Nephron progenitor cell (in vitro differentiated cells): ENCODE measurements at regions not wholly inside any gene's neighbourhood (a gene's known extent, or its start where the extent isn't known, plus 50 kb on each side); places are given as distances from the start of the nearest gene placed in this dataset.

ENCODE experiments used
- DNase-seq: peaks from one replicate; pipeline ENCODE4 v3.0.0; 2021
- H3K27ac Mint-ChIP-seq: 2 replicates; pipeline ENCODE4 v1.8.0; 2021; ENCODE audit warnings: mild to moderate bottlenecking, moderate library complexity, mixed read lengths
- H3K27me3 Mint-ChIP-seq: 2 replicates; pipeline ENCODE4 v1.8.0; 2021; ENCODE audit warnings: mild to moderate bottlenecking, low read depth, mixed read lengths; ENCODE audit not compliant: poor library complexity
- H3K36me3 Mint-ChIP-seq: 2 replicates; pipeline ENCODE4 v1.8.0; 2021; ENCODE audit warnings: low read depth, mixed read lengths
- H3K4me1 Mint-ChIP-seq: 2 replicates; pipeline ENCODE4 v1.8.0; 2021; ENCODE audit warnings: mixed read lengths
- H3K4me3 Mint-ChIP-seq: 2 replicates; pipeline ENCODE4 v1.8.0; 2021; ENCODE audit warnings: mild to moderate bottlenecking, moderate library complexity, mixed read lengths
- H3K9me3 Mint-ChIP-seq: 2 replicates; pipeline ENCODE4 v1.8.0; 2021; ENCODE audit warnings: mild to moderate bottlenecking, moderate library complexity, mixed read lengths
- TF ChIP-seq, protein P1 (sequence below): fragments of 200-600 bp; sonication (generic); IDR thresholded peaks from 2 replicates; pipeline ENCODE4 v1.5.0; 2021; ENCODE audit warnings: antibody characterized with exemption

DNA sequence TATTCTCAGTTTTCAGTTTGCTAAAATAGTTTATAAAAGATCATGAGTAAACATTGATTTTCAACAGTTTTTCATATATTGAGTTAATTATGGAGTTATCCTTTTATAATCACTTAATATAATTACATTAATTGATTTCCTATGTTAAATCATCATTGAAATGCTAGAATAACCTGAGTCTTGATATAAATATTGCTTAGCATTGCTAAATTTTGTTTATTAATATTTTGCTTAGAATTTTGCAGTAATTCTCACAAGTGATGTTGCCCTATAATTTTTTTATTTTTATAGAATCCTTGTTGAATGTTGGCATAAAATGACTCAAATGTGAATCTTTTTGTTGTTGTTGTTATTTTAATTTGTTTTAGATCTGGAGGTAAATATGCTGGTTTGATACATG, 654.2 kb downstream of the OTOL1 start:
- DNase-seq, result no peak
- Mint-ChIP-seq H3K36me3 (no peaks in the 10 kb centered on the region), H3K4me3 (no peak overlapping the region), H3K27ac (no peak overlapping the region), H3K4me1 (no peaks in the 10 kb centered on the region), H3K9me3 (no peaks in the 10 kb centered on the region), H3K27me3 (no peaks in the 10 kb centered on the region)
- TF ChIP-seq, protein P1, sequence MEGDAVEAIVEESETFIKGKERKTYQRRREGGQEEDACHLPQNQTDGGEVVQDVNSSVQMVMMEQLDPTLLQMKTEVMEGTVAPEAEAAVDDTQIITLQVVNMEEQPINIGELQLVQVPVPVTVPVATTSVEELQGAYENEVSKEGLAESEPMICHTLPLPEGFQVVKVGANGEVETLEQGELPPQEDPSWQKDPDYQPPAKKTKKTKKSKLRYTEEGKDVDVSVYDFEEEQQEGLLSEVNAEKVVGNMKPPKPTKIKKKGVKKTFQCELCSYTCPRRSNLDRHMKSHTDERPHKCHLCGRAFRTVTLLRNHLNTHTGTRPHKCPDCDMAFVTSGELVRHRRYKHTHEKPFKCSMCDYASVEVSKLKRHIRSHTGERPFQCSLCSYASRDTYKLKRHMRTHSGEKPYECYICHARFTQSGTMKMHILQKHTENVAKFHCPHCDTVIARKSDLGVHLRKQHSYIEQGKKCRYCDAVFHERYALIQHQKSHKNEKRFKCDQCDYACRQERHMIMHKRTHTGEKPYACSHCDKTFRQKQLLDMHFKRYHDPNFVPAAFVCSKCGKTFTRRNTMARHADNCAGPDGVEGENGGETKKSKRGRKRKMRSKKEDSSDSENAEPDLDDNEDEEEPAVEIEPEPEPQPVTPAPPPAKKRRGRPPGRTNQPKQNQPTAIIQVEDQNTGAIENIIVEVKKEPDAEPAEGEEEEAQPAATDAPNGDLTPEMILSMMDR, result no peak

DNA sequence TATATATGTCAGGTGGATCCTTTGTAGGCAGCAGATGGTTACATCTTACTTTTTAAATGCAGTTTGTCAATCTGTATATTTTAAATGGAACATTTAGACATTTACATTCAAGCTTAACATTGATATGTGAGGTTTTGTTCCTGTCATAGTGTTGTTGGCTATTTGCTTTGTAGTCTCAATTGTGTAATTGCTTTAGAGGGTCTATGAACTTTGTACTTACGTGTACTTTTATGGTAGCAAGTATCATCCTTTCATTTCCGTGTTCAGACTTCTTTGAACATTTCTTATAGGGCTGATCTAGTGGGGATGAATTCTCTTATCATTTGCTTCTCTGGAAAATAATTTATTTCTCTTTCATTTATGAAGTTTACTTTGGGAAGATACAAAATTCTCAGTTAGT, 656.0 kb downstream of the OTOL1 start:
- no peaks in the 10 kb centered on the region for H3K27me3 Mint-ChIP-seq
- no peak overlapping the region for H3K27ac Mint-ChIP-seq
- TF ChIP-seq, protein P1, result no peak
- no peak overlapping the region for H3K4me3 Mint-ChIP-seq
- no peak for DNase-seq
- no peaks in the 10 kb centered on the region for H3K9me3 Mint-ChIP-seq
- no peaks in the 10 kb centered on the region for H3K4me1 Mint-ChIP-seq
- no peaks in the 10 kb centered on the region for H3K36me3 Mint-ChIP-seq

DNA sequence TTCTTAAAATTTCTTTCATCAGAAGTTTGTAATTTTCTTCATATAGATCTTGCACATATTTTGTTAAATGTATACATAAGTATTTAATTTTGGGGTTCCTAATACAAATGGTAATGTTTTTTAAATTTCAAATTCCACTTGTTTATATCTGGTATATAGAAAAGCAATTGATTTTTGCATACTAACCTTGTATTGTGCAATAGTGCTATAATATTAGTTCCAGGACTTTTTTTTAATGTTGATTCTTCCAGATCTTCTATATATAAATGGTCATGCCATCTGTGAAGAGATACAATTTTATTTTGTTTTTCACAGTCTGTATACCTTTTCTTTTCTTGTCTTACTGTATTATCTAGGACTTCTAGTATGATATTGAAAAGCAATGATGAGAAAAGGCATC, 665.0 kb downstream of the OTOL1 start:
- H3K9me3 Mint-ChIP-seq, result peaks cover 8% of the 10 kb centered on the region
- DNase-seq, result no peak
- peaks cover 5% of the 10 kb centered on the region for H3K4me1 Mint-ChIP-seq
- H3K27me3 Mint-ChIP-seq, result no peaks in the 10 kb centered on the region
- no peak overlapping the region for H3K4me3 Mint-ChIP-seq
- no peaks in the 10 kb centered on the region for H3K36me3 Mint-ChIP-seq
- TF ChIP-seq, protein P1, result no peak
- H3K27ac Mint-ChIP-seq, result no peak overlapping the region

DNA sequence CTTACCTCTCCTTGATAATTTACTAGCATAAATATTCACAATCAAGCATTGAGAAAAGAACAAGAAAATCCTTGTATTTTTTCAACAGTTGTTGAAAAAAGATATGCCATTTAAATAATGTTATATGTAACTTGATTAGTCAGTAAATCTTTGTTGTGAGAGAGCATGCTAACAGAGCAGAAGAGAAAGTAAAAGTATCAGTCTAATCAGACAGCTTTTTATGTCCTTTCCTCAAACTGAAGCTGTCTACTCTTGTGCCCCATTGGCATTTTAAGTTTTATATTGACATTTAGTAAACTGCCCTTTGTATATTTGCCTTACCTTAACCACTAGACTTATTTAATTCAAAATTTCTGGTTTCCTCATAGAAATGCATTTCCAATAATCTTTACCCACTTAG, 668.7 kb downstream of the OTOL1 start:
- H3K4me1 Mint-ChIP-seq, result peaks cover 5% of the 10 kb centered on the region
- no peak overlapping the region for H3K4me3 Mint-ChIP-seq
- H3K9me3 Mint-ChIP-seq, result no peaks in the 10 kb centered on the region
- no peaks in the 10 kb centered on the region for H3K27me3 Mint-ChIP-seq
- no peak overlapping the region for H3K27ac Mint-ChIP-seq
- no peak for DNase-seq
- TF ChIP-seq, protein P1, result no peak
- no peaks in the 10 kb centered on the region for H3K36me3 Mint-ChIP-seq

DNA sequence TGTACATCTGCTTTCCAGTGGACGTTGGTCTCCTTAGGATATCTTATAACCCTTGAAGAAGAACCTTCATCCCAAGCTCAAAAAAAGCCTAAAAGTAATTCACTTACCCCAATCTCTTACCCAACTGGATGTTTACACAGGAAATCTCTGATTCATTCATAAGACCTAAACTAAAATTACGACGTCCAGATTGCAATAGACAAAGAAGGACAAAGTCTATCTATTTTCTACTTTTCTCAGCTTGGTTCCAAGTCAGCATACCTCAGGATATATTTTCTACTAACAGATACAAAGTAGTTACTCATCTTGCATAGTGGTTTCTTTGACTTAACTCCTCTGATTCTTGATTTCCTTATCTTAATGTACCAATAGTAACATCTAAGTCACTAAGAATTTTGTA, 669.9 kb downstream of the OTOL1 start:
- Mint-ChIP-seq H3K36me3 (no peaks in the 10 kb centered on the region), H3K27ac (no peak overlapping the region), H3K4me1 (peaks cover 5% of the 10 kb centered on the region), H3K9me3 (no peaks in the 10 kb centered on the region), H3K27me3 (no peaks in the 10 kb centered on the region), H3K4me3 (no peak overlapping the region)
- TF ChIP-seq, protein P1, result no peak
- no peak for DNase-seq

DNA sequence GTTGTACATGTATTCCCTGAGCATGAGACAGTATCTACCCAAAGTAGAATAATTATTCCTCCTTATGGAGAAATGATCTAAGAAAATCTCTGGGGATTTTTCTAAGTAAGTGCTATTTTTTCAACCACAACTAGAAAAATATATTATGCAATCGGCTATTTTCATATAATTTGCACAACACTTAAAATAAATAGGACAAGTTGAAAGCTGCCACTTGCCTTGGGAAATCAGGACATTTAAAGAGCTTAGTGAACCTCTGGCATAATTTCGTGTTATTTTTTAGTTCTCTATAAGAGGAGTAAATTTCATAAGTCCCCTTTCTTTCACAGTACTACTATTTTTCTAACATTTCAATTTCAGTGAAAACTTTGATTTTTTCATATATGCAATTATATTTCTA, 672.1 kb downstream of the OTOL1 start:
- Mint-ChIP-seq H3K27ac (no peak overlapping the region), H3K36me3 (peaks cover 16% of the 10 kb centered on the region), H3K27me3 (no peaks in the 10 kb centered on the region), H3K4me1 (peaks cover 5% of the 10 kb centered on the region), H3K4me3 (no peak overlapping the region), H3K9me3 (peaks cover 19% of the 10 kb centered on the region)
- TF ChIP-seq, protein P1, result no peak
- no peak for DNase-seq
